Panc1 (cell line): ENCODE measurements at regions not wholly inside any gene's neighbourhood (a gene's known extent, or its start where the extent isn't known, plus 50 kb on each side); places are given as distances from the start of the nearest gene placed in this dataset.

Experiments
- ATAC-seq: fragments of 200-7000 bp; cut with Tn5 transposase; 2 replicates; pipeline ENCODE4 v1.9.1; 2020; ENCODE audit warnings: mild to moderate bottlenecking, moderate library complexity
- BruUV-seq: library from RNA; stranded (reverse); fragments of 400-500 nt; replicated peaks from 2 replicates; lab custom pipeline; 2021; lab: Mats Ljungman, UMichigan
- CTCF ChIA-PET: fragments of 300-600 bp; sonication (Branson Sonifier 250); formaldehyde crosslinking; loops from one replicate; lab custom pipeline; 2022; ENCODE audit warnings: antibody characterized with exemption; lab: Charles Lee
- POLR2A ChIA-PET: fragments of 300-600 bp; sonication (Branson Sonifier 250); formaldehyde crosslinking; loops from one replicate; lab custom pipeline; 2022; ENCODE audit warnings: antibody characterized with exemption; lab: Charles Lee
- DNase-seq: peaks from one replicate; pipeline ENCODE4 v3.0.0-alpha.2; 2010; ENCODE audit warnings: low read depth, low spot score
- H3K27ac ChIP-seq: 2 replicates; pipeline ENCODE4 v1.5.1; 2011; ENCODE audit warnings: mild to moderate bottlenecking, low read length, inconsistent platforms
- H3K27me3 ChIP-seq: fragments of 200-500 bp; sonication (Bioruptor generic); 2 replicates; pipeline ENCODE4 v1.6.0; 2014; ENCODE audit warnings: low read length, inconsistent platforms; ENCODE audit not compliant: control insufficient read depth, insufficient read depth
- H3K36me3 ChIP-seq: fragments of 200-500 bp; sonication (Bioruptor generic); 2 replicates; pipeline ENCODE4 v1.5.1; 2014; ENCODE audit warnings: inconsistent platforms, mild to moderate bottlenecking, low read length, moderate library complexity; ENCODE audit not compliant: control insufficient read depth, insufficient read depth
- H3K4me1 ChIP-seq: 2 replicates; pipeline ENCODE4 v1.5.1; 2011; ENCODE audit warnings: inconsistent platforms, mild to moderate bottlenecking, low read length, moderate library complexity; ENCODE audit not compliant: control insufficient read depth, insufficient read depth
- H3K4me3 ChIP-seq, 2 experiments: 2 replicates each; pipeline ENCODE4 v1.5.1; 2011 to 2012; ENCODE audit warnings: low read depth in 2 of 2, low read length in 2 of 2, mild to moderate bottlenecking in 2 of 2, inconsistent platforms in 1 of 2, moderate library complexity in 1 of 2
- H3K9me3 ChIP-seq: fragments of 200-500 bp; sonication (Bioruptor generic); 2 replicates; pipeline ENCODE4 v1.5.1; 2014; ENCODE audit warnings: low read depth, mild to moderate bottlenecking, inconsistent platforms, low read length, moderate library complexity; ENCODE audit not compliant: control insufficient read depth, insufficient read depth
- CTCF ChIP-seq: fragments of 450-650 bp; IDR thresholded peaks from 2 replicates; pipeline ENCODE4 v1.5.1; 2017; ENCODE audit warnings: mild to moderate bottlenecking
- POLR2AphosphoS5 ChIP-seq: IDR thresholded peaks from 2 replicates; pipeline ENCODE4 v1.6.1; 2012; ENCODE audit warnings: mild to moderate bottlenecking, low read depth, low read length, moderate library complexity
- REST ChIP-seq, 2 experiments: IDR thresholded peaks; 2 replicates each; pipeline ENCODE4 v1.6.1; 2011 to 2012; ENCODE audit warnings: low read depth in 2 of 2, control low read depth in 1 of 2, low read length in 1 of 2, mild to moderate bottlenecking in 1 of 2, moderate library complexity in 1 of 2; ENCODE audit not compliant: insufficient read depth in 1 of 2
- SIN3A ChIP-seq: IDR thresholded peaks from 2 replicates; pipeline ENCODE4 v1.6.1; 2012; ENCODE audit warnings: low read depth, mild to moderate bottlenecking, low read length, moderate library complexity, borderline replicate concordance; ENCODE audit not compliant: insufficient read depth
- TCF7L2 ChIP-seq: IDR thresholded peaks from 2 replicates; pipeline ENCODE4 v1.6.1; 2011; ENCODE audit warnings: mild to moderate bottlenecking, low read depth, low read length, inconsistent platforms
- in situ Hi-C: cut with HindIII; loops from 2 replicates; pipeline ENCODE4 v1.10.0; 2016; ENCODE audit warnings: low sequenced_read_pairs, low pct_unique_long_range_greater_than_20kb
- intact Hi-C: fragments of 100-400 bp; cut with micrococcal nuclease; formaldehyde crosslinking; loops from one replicate; pipeline ENCODE4 v1.10.0; 2022; ENCODE audit not compliant: unreplicated experiment

GRCh38 chr6:134823710-134824034, 126.2 kb downstream of the ALDH8A1 start:
- ChIA-PET POLR2A (no interaction called here), CTCF (no interaction called here)
- Histone ChIP-seq H3K9me3 (no peaks in the 10 kb centered on the region), H3K4me1 (no peaks in the 10 kb centered on the region), H3K4me3 (no peak overlapping the region), H3K27ac (no peak overlapping the region), H3K27me3 (no peaks in the 10 kb centered on the region), H3K36me3 (no peaks in the 10 kb centered on the region)
- in situ Hi-C loops = no loop called here
- BruUV-seq = no TSS peak
- intact Hi-C loops = loop anchor here (2.0 kb wide), 1 partner anchor 649 kb away; no protein-coding TSS in a partner anchor
- DNase-seq (no peak), ATAC-seq (no peak)
- no peak for TF ChIP-seq TCF7L2
- no peak for TF ChIP-seq POLR2AphosphoS5
- TF ChIP-seq SIN3A = no peak
- no peak for TF ChIP-seq CTCF

GRCh38 chr6:134822920-134823709, 126.8 kb downstream of the ALDH8A1 start:
- no peak overlapping the region for H3K27ac ChIP-seq
- intact Hi-C loops (loop anchor here (2.0 kb wide), 1 partner anchor 648 kb away; no protein-coding TSS in a partner anchor), in situ Hi-C loops (no loop called here)
- DNase-seq = peak; percentile 85
- TF ChIP-seq TCF7L2 = no peak
- TF ChIP-seq CTCF = peak; percentile 93
- TF ChIP-seq SIN3A = no peak
- H3K27me3 ChIP-seq = no peaks in the 10 kb centered on the region
- CTCF ChIA-PET = interaction anchor here (0.6 to 1.5 kb wide), 6 partner anchors 14 to 655 kb away, joined by 3 to 16 read pairs (median 4); no protein-coding TSS in a partner anchor
- BruUV-seq = no TSS peak
- ATAC-seq = peak; percentile 100
- POLR2A ChIA-PET = no interaction called here
- H3K4me1 ChIP-seq = no peaks in the 10 kb centered on the region
- no peak overlapping the region for H3K4me3 ChIP-seq
- H3K9me3 ChIP-seq = no peaks in the 10 kb centered on the region
- H3K36me3 ChIP-seq = no peaks in the 10 kb centered on the region

GRCh38 chr6:134821928-134822864, 127.7 kb downstream of the ALDH8A1 start:
- H3K9me3 ChIP-seq = no peaks in the 10 kb centered on the region
- H3K4me1 ChIP-seq = no peaks in the 10 kb centered on the region
- CTCF ChIA-PET = interaction anchor here (0.6 to 1.5 kb wide), 6 partner anchors 46 to 648 kb away, joined by 3 to 16 read pairs (median 4); no protein-coding TSS in a partner anchor
- no peak overlapping the region for H3K27ac ChIP-seq
- TF ChIP-seq TCF7L2 = no peak
- no peak for TF ChIP-seq POLR2AphosphoS5
- no peak for TF ChIP-seq REST (IDR thresholded peaks at IDR 0.05; ENCODE audit: insufficient read depth in 1 of 2, low read depth in 2 of 2, low read length in 1 of 2)
- TF ChIP-seq CTCF = no peak
- no peak for TF ChIP-seq SIN3A
- no peaks in the 10 kb centered on the region for H3K27me3 ChIP-seq
- POLR2A ChIA-PET = interaction anchor here (0.5 to 0.7 kb wide), 2 partner anchors 66 to 440 kb away, joined by 4 to 5 read pairs; no protein-coding TSS in a partner anchor
- H3K36me3 ChIP-seq = no peaks in the 10 kb centered on the region
- ATAC-seq (no peak), DNase-seq (no peak)
- intact Hi-C loops = loop anchor here (2.0 kb wide), 1 partner anchor 647 kb away; no protein-coding TSS in a partner anchor
- in situ Hi-C loops = no loop called here
- no TSS peak for BruUV-seq
- H3K4me3 ChIP-seq = no peak overlapping the region
